ENCODE measurements at regions not wholly inside any gene's neighbourhood (a gene's known extent, or its start where the extent isn't known, plus 50 kb on each side); places are given as distances from the start of the nearest gene placed in this dataset.

GRCh38 chr12:126107659-126108058, 1042.4 kb downstream of the AACS start:
- TF ChIP-seq, protein P1, sequence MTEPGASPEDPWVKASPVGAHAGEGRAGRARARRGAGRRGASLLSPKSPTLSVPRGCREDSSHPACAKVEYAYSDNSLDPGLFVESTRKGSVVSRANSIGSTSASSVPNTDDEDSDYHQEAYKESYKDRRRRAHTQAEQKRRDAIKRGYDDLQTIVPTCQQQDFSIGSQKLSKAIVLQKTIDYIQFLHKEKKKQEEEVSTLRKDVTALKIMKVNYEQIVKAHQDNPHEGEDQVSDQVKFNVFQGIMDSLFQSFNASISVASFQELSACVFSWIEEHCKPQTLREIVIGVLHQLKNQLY (CRISPR knock-in tag; IDR thresholded peaks at IDR 0.05): no peak
- TF ChIP-seq SMAD4 (CRISPR knock-in tag; IDR thresholded peaks at IDR 0.05): no peak
- TF ChIP-seq, protein P2, sequence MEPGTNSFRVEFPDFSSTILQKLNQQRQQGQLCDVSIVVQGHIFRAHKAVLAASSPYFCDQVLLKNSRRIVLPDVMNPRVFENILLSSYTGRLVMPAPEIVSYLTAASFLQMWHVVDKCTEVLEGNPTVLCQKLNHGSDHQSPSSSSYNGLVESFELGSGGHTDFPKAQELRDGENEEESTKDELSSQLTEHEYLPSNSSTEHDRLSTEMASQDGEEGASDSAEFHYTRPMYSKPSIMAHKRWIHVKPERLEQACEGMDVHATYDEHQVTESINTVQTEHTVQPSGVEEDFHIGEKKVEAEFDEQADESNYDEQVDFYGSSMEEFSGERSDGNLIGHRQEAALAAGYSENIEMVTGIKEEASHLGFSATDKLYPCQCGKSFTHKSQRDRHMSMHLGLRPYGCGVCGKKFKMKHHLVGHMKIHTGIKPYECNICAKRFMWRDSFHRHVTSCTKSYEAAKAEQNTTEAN (CRISPR knock-in tag; IDR thresholded peaks at IDR 0.05): no peak
